H1 (cell line): ENCODE measurements at regions not wholly inside any gene's neighbourhood (a gene's known extent, or its start where the extent isn't known, plus 50 kb on each side); places are given as distances from the start of the nearest gene placed in this dataset.

Experiments used
- CTBP2 ChIP-seq: IDR thresholded peaks from 2 replicates; pipeline ENCODE4 v1.7.0; 2011; ENCODE audit warnings: borderline replicate concordance, mild to moderate bottlenecking, moderate library complexity, mixed read lengths, low read length; ENCODE audit not compliant: insufficient read depth, insufficient read length
- SIN3A ChIP-seq, 2 experiments: IDR thresholded peaks in 1 of 2; conservative IDR thresholded peaks in 1 of 2; 2 replicates each; pipeline ENCODE4 v1.6.1; 2011 to 2012; ENCODE audit warnings: low read length in 2 of 2, improper control_type of control experiment in 1 of 2, low read depth in 1 of 2, mild to moderate bottlenecking in 1 of 2
- SRF ChIP-seq: IDR thresholded peaks from 2 replicates; pipeline ENCODE4 v1.6.1; 2011; ENCODE audit warnings: mild to moderate bottlenecking, low read depth, low read length, moderate library complexity

GRCh38 chr1:90562892-90563291, 154.2 kb downstream of the BARHL2 start (continued):
- no peak for TF ChIP-seq SIN3A (conservative IDR thresholded peaks at IDR 0.05 in 1 of 2, IDR thresholded peaks at IDR 0.05 in 1 of 2; ENCODE audit: low read depth in 1 of 2, low read length in 2 of 2)
- TF ChIP-seq CTBP2: no peak
- TF ChIP-seq SRF: no peak
